BJ (cell line): ENCODE measurements at regions not wholly inside any gene's neighbourhood (a gene's known extent, or its start where the extent isn't known, plus 50 kb on each side); places are given as distances from the start of the nearest gene placed in this dataset.

ENCODE experiments used
- CTCF ChIA-PET: fragments of 350-600 bp; formaldehyde crosslinking; extraction: SDS; loops from one replicate; lab custom pipeline; 2021; ENCODE audit warnings: antibody characterized with exemption, inconsistent platforms; lab: Yijun Ruan, JAX
- POLR2A ChIA-PET: fragments of 300-600 bp; sonication (Branson Sonifier 250); formaldehyde crosslinking; extraction: SDS; loops from one replicate; lab custom pipeline; 2021; ENCODE audit warnings: antibody characterized with exemption; lab: Charles Lee
- DNase-seq: peaks from one replicate; pipeline ENCODE4 v3.0.0-alpha.2; 2011; ENCODE audit warnings: low read depth
- H3K27me3 ChIP-seq: 2 replicates; pipeline ENCODE4 v1.6.0; 2011; ENCODE audit warnings: low read length; ENCODE audit not compliant: control insufficient read depth, insufficient read depth
- H3K36me3 ChIP-seq: 2 replicates; pipeline ENCODE4 v1.5.1; 2011; ENCODE audit warnings: low read length; ENCODE audit not compliant: control insufficient read depth, insufficient read depth
- H3K4me3 ChIP-seq: 2 replicates; pipeline ENCODE4 v1.5.1; 2011; ENCODE audit warnings: low read depth, mild to moderate bottlenecking, control low read depth, low read length
- CTCF ChIP-seq: IDR thresholded peaks from 2 replicates; pipeline ENCODE4 v1.5.1; 2011; ENCODE audit warnings: low read depth, mild to moderate bottlenecking, control low read depth, inconsistent platforms, low read length, moderate library complexity; ENCODE audit not compliant: insufficient read depth

DNA sequence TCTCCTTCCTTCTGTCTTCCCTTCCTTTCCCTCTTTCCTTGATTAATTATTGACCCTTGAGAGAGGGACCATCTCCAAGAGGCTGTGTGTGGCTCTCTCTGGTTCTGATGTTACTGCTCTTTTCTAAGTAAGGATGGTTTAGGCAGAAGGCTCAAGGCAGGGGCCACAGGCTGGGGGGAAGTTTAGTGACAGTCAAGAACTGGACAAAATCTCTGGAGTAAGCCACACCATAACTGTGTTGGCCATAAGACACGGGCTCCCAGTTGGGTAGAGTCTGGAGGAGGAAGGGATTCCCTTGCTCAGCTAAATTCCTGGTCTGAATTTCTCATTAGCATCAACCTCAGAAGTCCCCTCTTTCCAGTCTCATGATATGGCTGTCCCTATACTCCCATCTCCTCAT is 74.7 kb downstream of the BUD13 start:
- POLR2A ChIA-PET: no interaction called here
- CTCF ChIA-PET: no interaction called here
- no peak overlapping the region for H3K4me3 ChIP-seq
- peaks cover 2% of the 10 kb centered on the region; the same call in 1 of the 2 replicates for H3K27me3 ChIP-seq
- H3K36me3 ChIP-seq: no peaks in the 10 kb centered on the region
- no peak for TF ChIP-seq CTCF
- no peak for DNase-seq

DNA sequence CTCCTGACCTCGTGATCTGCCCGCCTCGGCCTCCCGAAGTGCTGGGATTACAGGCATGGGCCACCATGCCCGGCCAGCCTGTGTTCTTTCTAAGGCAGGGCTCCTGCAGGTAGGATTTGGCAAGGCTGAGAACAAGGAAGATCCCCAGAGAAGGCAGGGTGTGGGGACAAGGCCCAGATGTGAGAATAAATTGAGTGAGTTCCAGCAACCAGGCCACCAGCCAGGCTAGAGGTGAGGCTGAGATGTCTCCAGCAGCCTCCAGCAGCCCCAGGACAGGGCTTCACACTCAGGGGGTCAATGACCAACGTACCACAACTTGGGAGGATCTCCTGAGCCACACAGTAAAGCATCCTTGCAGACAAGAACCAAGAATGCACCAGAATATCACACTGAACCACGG is 75.1 kb downstream of the BUD13 start:
- no peak for DNase-seq
- TF ChIP-seq CTCF: no peak

GRCh38 chr11:116697011-116697410 is 75.8 kb downstream of the BUD13 start:
- ChIA-PET CTCF (interaction anchor here (0.7 to 1.3 kb wide), 2 partner anchors 11 to 133 kb away, joined by 3 to 4 read pairs; partner anchors contain the start of gene APOC3), POLR2A (no interaction called here)
- H3K4me3 ChIP-seq: no peak overlapping the region
- H3K36me3 ChIP-seq: no peaks in the 10 kb centered on the region
- TF ChIP-seq CTCF: no peak
- peaks cover 2% of the 10 kb centered on the region; the same call in 1 of the 2 replicates for H3K27me3 ChIP-seq
- no peak for DNase-seq

More for the DNA sequence above, 75.1 kb downstream of the BUD13 start:
- peaks cover 2% of the 10 kb centered on the region; the same call in 1 of the 2 replicates for H3K27me3 ChIP-seq
- H3K36me3 ChIP-seq: no peaks in the 10 kb centered on the region
- POLR2A ChIA-PET: no interaction called here
- H3K4me3 ChIP-seq: no peak overlapping the region
- CTCF ChIA-PET: no interaction called here

DNA sequence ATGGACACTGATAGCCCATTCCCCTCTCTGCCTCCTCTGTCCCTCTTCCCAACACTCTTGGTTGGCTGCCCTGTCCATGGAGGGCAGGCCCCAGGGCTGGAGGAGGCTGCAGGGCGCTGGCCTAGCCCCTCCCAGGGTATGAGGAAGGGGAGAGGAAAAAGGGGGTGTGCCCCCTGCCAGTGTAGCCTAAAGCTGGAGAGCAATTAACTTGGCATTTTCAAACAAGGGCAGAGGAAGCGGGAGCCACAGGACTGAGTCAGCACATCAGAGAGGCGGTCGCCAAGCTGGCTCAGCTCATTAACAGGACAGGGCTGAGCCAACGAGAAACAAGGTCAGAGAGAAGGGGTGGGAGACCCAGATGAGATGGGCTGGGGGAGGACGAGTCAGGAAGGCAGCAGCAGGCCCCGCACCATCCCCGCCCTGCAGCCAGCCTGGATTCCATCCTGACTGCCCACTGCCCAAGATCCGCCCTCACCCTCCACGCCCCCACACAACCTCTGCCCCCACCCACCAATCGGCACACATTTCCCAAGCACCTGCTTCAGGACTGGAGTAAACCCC is 76.3 kb downstream of the BUD13 start:
- TF ChIP-seq CTCF: no peak
- Histone ChIP-seq H3K27me3 (peaks cover 2% of the 10 kb centered on the region; the same call in 1 of the 2 replicates), H3K4me3 (no peak overlapping the region), H3K36me3 (no peaks in the 10 kb centered on the region)
- POLR2A ChIA-PET: no interaction called here
- no peak for DNase-seq
- CTCF ChIA-PET: interaction anchor here (0.7 to 1.3 kb wide), 2 partner anchors 10 to 133 kb away, joined by 3 to 4 read pairs; partner anchors contain the start of gene APOC3

DNA sequence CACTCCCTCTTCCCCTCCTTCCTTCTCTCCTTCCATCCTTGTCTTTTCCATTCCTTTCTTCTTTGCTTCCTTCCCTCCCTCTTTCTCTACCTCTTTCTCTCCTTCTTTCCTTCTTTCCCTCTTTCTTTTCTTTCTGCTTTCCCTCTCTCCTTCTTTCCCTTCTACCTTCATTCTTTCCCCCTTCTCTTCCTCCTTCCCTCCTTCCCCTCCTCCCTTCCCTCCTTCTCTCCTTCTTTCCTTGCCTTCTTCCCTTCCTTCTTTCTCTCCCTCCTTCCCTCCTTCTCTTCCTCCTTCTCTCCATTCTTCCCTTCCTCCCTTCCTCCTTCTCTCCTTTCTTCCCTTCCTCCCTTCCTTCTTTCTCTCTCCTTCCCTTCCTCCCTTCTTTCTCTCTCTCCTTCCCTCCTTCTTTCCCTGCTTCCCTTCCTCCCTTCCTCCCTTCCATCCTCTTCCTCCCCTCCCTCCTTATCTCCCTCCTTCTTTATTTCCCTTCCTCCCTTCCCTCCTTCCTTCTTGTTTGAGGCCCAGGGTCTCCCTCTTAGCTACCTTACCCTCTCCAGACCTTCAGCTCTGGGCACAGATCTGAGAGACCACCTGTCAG is 77.0 kb downstream of the BUD13 start:
- H3K4me3 ChIP-seq: no peak overlapping the region
- CTCF ChIA-PET: interaction anchor here (1.3 kb wide), 1 partner anchor 9 kb away, joined by 4 read pairs; no protein-coding TSS in a partner anchor

More for the DNA sequence above, 77.0 kb downstream of the BUD13 start:
- H3K36me3 ChIP-seq: no peaks in the 10 kb centered on the region
- DNase-seq: no peak
- POLR2A ChIA-PET: no interaction called here
- H3K27me3 ChIP-seq: peaks cover 2% of the 10 kb centered on the region; the same call in 1 of the 2 replicates
- no peak for TF ChIP-seq CTCF
